GM21619 (cell line): ENCODE measurements at regions not wholly inside any gene's neighbourhood (a gene's known extent, or its start where the extent isn't known, plus 50 kb on each side); places are given as distances from the start of the nearest gene placed in this dataset.
"Not testable (repeated sequence)": the region's sequence is repeated elsewhere in the genome, so short reads cannot be mapped to it uniquely, and the experiment has no call there.

Source experiments
- ATAC-seq: cut with Tn5 transposase; IDR thresholded peaks from one replicate; pipeline ENCODE4 v1.9.1; 2021; ENCODE audit not compliant: unreplicated experiment

GRCh38 chr14:53620317-53620716, 336.3 kb downstream of the BMP4 start:
- no peak for ATAC-seq

GRCh38 chr14:53619691-53620231, 336.9 kb downstream of the BMP4 start:
- no peak for ATAC-seq

GRCh38 chr14:53616536-53616935, 340.1 kb downstream of the BMP4 start:
- ATAC-seq = not testable (repeated sequence)

- no peak for ATAC-seq
Observed at GRCh38 chr14:53615252-53615651, 341.4 kb downstream of the BMP4 start.

GRCh38 chr14:53613404-53614253, 343.0 kb downstream of the BMP4 start:
- ATAC-seq = peak; percentile 96

- no peak for ATAC-seq
Observed at GRCh38 chr14:53610947-53611346, 345.7 kb downstream of the BMP4 start.

- ATAC-seq = no peak
Observed at GRCh38 chr14:53609009-53609408, 347.6 kb downstream of the BMP4 start.

GRCh38 chr14:53608369-53608768, 348.3 kb downstream of the BMP4 start:
- no peak for ATAC-seq

- ATAC-seq = no peak
Observed at GRCh38 chr14:53606203-53606602, 350.4 kb downstream of the BMP4 start.

GRCh38 chr14:53605562-53605961, 351.1 kb downstream of the BMP4 start:
- ATAC-seq = no peak

- ATAC-seq = no peak
Observed at GRCh38 chr14:53603994-53604393, 352.6 kb downstream of the BMP4 start.

- ATAC-seq = no peak
Observed at GRCh38 chr14:53601409-53601808, 355.2 kb downstream of the BMP4 start.

- ATAC-seq = no peak
Observed at GRCh38 chr14:53599221-53599945, 357.2 kb downstream of the BMP4 start.

GRCh38 chr14:53596853-53597525, 359.6 kb downstream of the BMP4 start:
- ATAC-seq = no peak

- no peak for ATAC-seq
Observed at GRCh38 chr14:53591816-53592215, 364.8 kb downstream of the BMP4 start.

- ATAC-seq = no peak
Observed at GRCh38 chr14:53581504-53581903, 375.1 kb downstream of the BMP4 start.

GRCh38 chr14:53571641-53572328, 384.8 kb downstream of the BMP4 start:
- ATAC-seq = no peak

- ATAC-seq = peak; percentile 91
Observed at GRCh38 chr14:53570411-53571387, 385.9 kb downstream of the BMP4 start.

- no peak for ATAC-seq
Observed at GRCh38 chr14:53569446-53569845, 387.2 kb downstream of the BMP4 start.
